Liver (tissue), 8 donors: ENCODE measurements at regions not wholly inside any gene's neighbourhood (a gene's known extent, or its start where the extent isn't known, plus 50 kb on each side); places are given as distances from the start of the nearest gene placed in this dataset.

Source experiments
- DNase-seq: peaks from one replicate; pipeline ENCODE4 v3.0.0-alpha.2; 2017; ENCODE audit warnings: low spot score
- H3K27ac ChIP-seq, 2 donors: one replicate each; pipeline ENCODE4 v1.7.0; 2013; ENCODE audit warnings: inconsistent platforms in 2 of 2, low read length in 2 of 2, control low read depth in 1 of 2, low read depth in 1 of 2, mild to moderate bottlenecking in 1 of 2
- H3K27me3 ChIP-seq, 4 donors: one replicate each; pipeline versions ENCODE4 v1.6.1 to v1.7.0; 2013; ENCODE audit warnings: low read length in 3 of 4, inconsistent platforms in 1 of 4, mild to moderate bottlenecking in 1 of 4, moderate library complexity in 1 of 4; ENCODE audit not compliant: control insufficient read depth in 4 of 4, insufficient read depth in 4 of 4
- H3K36me3 ChIP-seq, 4 donors: one replicate each; pipeline versions ENCODE4 v1.6.1 to v1.7.0; 2013; ENCODE audit warnings: low read length in 3 of 4, mild to moderate bottlenecking in 3 of 4, low read depth in 1 of 4, moderate library complexity in 1 of 4; ENCODE audit not compliant: control insufficient read depth in 4 of 4, insufficient read depth in 3 of 4
- H3K4me1 ChIP-seq, 4 donors: one replicate each; pipeline versions ENCODE4 v1.6.1 to v1.7.0; 2013; ENCODE audit warnings: low read length in 3 of 4, mild to moderate bottlenecking in 3 of 4, moderate library complexity in 1 of 4; ENCODE audit not compliant: control insufficient read depth in 4 of 4, insufficient read depth in 4 of 4
- H3K4me3 ChIP-seq, 3 donors: one replicate each; pipeline versions ENCODE4 v1.6.1 to v1.7.0; 2013; ENCODE audit warnings: low read length in 3 of 3, control low read depth in 1 of 3, low read depth in 1 of 3, mild to moderate bottlenecking in 1 of 3
- H3K9ac ChIP-seq, 2 donors: one replicate each; pipeline ENCODE4 v1.7.0; 2013; ENCODE audit warnings: low read length in 2 of 2, mild to moderate bottlenecking in 2 of 2, moderate library complexity in 2 of 2, control low read depth in 1 of 2, low read depth in 1 of 2
- H3K9me3 ChIP-seq, 4 donors: one replicate each; pipeline versions ENCODE4 v1.6.1 to v1.7.0; 2013; ENCODE audit warnings: low read length in 3 of 4; ENCODE audit not compliant: control insufficient read depth in 4 of 4
- EGR1 ChIP-seq, 2 donors: IDR thresholded peaks; 2 replicates each; pipeline ENCODE4 v1.6.1; 2016 to 2018; ENCODE audit warnings: antibody characterized with exemption in 2 of 2, low read depth in 2 of 2
- FOXA1 ChIP-seq: IDR thresholded peaks from 2 replicates; pipeline ENCODE4 v1.6.1; 2016; ENCODE audit warnings: antibody characterized with exemption
- FOXA2 ChIP-seq: IDR thresholded peaks from 2 replicates; pipeline ENCODE4 v1.6.1; 2016; ENCODE audit warnings: antibody characterized with exemption
- HNF4A ChIP-seq, 2 donors: conservative IDR thresholded peaks; 2 replicates each; pipeline ENCODE4 v1.6.1; 2016; ENCODE audit warnings: antibody characterized with exemption in 2 of 2, mild to moderate bottlenecking in 2 of 2
- HNF4G ChIP-seq: IDR thresholded peaks from 2 replicates; pipeline ENCODE4 v1.6.1; 2016; ENCODE audit warnings: antibody characterized with exemption
- JUND ChIP-seq, 2 donors: IDR thresholded peaks; 2 replicates each; pipeline ENCODE4 v1.6.1; 2016; ENCODE audit warnings: antibody characterized with exemption in 2 of 2
- RAD21 ChIP-seq, 2 donors: IDR thresholded peaks; 2 replicates each; pipeline ENCODE4 v1.6.1; 2016; ENCODE audit warnings: antibody characterized with exemption in 2 of 2, mild to moderate bottlenecking in 2 of 2
- REST ChIP-seq: IDR thresholded peaks from 2 replicates; pipeline ENCODE4 v1.6.1; 2016; ENCODE audit warnings: antibody characterized with exemption, mild to moderate bottlenecking
- RXRA ChIP-seq, 2 donors: IDR thresholded peaks; 2 replicates each; pipeline ENCODE4 v1.6.1; 2017 to 2018; ENCODE audit warnings: antibody characterized with exemption in 2 of 2, mild to moderate bottlenecking in 1 of 2
- SP1 ChIP-seq: IDR thresholded peaks from 2 replicates; pipeline ENCODE4 v1.6.1; 2018; ENCODE audit warnings: antibody characterized with exemption, mild to moderate bottlenecking
- TAF1 ChIP-seq: conservative IDR thresholded peaks from 2 replicates; pipeline ENCODE4 v1.6.1; 2016; ENCODE audit warnings: antibody characterized with exemption, mild to moderate bottlenecking
- YY1 ChIP-seq: IDR thresholded peaks from 2 replicates; pipeline ENCODE4 v1.6.1; 2016; ENCODE audit warnings: antibody characterized with exemption, mild to moderate bottlenecking
- ZBTB33 ChIP-seq: IDR thresholded peaks from 2 replicates; pipeline ENCODE4 v1.6.1; 2016; ENCODE audit warnings: antibody characterized with exemption
- WGBS: extraction: QIAGEN DNeasy Blood & Tissue Kit; methylation state at CpG from one replicate; pipeline ENCODE4 v1.1.7; 2013; 5-methylcytosine and 5-hydroxymethylcytosine counted together
- TF ChIP-seq, protein P1 (sequence below): IDR thresholded peaks from 2 replicates; pipeline ENCODE4 v1.6.1; 2016; ENCODE audit warnings: antibody characterized with exemption
- TF ChIP-seq, protein P2 (sequence below): IDR thresholded peaks from 2 replicates; pipeline ENCODE4 v1.6.1; 2016; ENCODE audit warnings: antibody characterized with exemption
- TF ChIP-seq, protein P3 (sequence below): fragments of 150-350 bp; IDR thresholded peaks from 2 replicates; pipeline ENCODE4 v1.5.1; 2017; ENCODE audit warnings: improper control_type of control experiment, low read depth, low read length; ENCODE audit not compliant: missing input control
- donor health status: healthy.
- donor health status: healthy.
- donor health status: healthy.
- donor health status: healthy.
- donor health status: healthy.

GRCh38 chr2:173828189-173829142 lies 136.7 kb downstream of the SP3 start (continued):
- TF ChIP-seq REST (no peak), YY1 (no peak)

- Histone ChIP-seq H3K27me3 (no peaks in the 10 kb centered on the region), H3K9ac (no peak overlapping the region), H3K9me3 (no peaks in the 10 kb centered on the region), H3K27ac (no peak overlapping the region), H3K4me1 (no peaks in the 10 kb centered on the region), H3K4me3 (no peak overlapping the region), H3K36me3 (no peaks in the 10 kb centered on the region)
- DNase-seq: no peak
- WGBS: 78% methylated on average over 4 of the region's 4 CpGs
- TF ChIP-seq, protein P1, sequence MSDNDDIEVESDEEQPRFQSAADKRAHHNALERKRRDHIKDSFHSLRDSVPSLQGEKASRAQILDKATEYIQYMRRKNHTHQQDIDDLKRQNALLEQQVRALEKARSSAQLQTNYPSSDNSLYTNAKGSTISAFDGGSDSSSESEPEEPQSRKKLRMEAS: no peak
- TF ChIP-seq REST (no peak), HNF4A (conservative IDR thresholded peaks at IDR 0.05) (no peak), RAD21 (IDR thresholded peaks at IDR 0.05) (no peak), FOXA1 (no peak), TAF1 (no peak), EGR1 (IDR thresholded peaks at IDR 0.05; ENCODE audit: low read depth in 2 of 2) (no peak), SP1 (no peak), ZBTB33 (no peak), FOXA2 (no peak), YY1 (no peak), HNF4G (no peak), RXRA (IDR thresholded peaks at IDR 0.05) (no peak), JUND (IDR thresholded peaks at IDR 0.05) (no peak)
- TF ChIP-seq, protein P2, sequence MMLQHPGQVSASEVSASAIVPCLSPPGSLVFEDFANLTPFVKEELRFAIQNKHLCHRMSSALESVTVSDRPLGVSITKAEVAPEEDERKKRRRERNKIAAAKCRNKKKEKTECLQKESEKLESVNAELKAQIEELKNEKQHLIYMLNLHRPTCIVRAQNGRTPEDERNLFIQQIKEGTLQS: no peak
- TF ChIP-seq, protein P3, sequence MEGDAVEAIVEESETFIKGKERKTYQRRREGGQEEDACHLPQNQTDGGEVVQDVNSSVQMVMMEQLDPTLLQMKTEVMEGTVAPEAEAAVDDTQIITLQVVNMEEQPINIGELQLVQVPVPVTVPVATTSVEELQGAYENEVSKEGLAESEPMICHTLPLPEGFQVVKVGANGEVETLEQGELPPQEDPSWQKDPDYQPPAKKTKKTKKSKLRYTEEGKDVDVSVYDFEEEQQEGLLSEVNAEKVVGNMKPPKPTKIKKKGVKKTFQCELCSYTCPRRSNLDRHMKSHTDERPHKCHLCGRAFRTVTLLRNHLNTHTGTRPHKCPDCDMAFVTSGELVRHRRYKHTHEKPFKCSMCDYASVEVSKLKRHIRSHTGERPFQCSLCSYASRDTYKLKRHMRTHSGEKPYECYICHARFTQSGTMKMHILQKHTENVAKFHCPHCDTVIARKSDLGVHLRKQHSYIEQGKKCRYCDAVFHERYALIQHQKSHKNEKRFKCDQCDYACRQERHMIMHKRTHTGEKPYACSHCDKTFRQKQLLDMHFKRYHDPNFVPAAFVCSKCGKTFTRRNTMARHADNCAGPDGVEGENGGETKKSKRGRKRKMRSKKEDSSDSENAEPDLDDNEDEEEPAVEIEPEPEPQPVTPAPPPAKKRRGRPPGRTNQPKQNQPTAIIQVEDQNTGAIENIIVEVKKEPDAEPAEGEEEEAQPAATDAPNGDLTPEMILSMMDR: no peak
Observed at GRCh38 chr2:173829727-173830126, 135.4 kb downstream of the SP3 start.
